HG03558 (cell line): ENCODE measurements at regions not wholly inside any gene's neighbourhood (a gene's known extent, or its start where the extent isn't known, plus 50 kb on each side); places are given as distances from the start of the nearest gene placed in this dataset.

Experiments
- ATAC-seq: cut with Tn5 transposase; IDR thresholded peaks from one replicate; pipeline ENCODE4 v1.9.1; 2021; ENCODE audit warnings: moderate number of reproducible peaks; ENCODE audit not compliant: unreplicated experiment; ENCODE audit errors: extremely low read depth

- no peak for ATAC-seq
These were observed 121.3 kb upstream of the HABP2 start for GRCh38 chr10:113431398-113432160.

DNA sequence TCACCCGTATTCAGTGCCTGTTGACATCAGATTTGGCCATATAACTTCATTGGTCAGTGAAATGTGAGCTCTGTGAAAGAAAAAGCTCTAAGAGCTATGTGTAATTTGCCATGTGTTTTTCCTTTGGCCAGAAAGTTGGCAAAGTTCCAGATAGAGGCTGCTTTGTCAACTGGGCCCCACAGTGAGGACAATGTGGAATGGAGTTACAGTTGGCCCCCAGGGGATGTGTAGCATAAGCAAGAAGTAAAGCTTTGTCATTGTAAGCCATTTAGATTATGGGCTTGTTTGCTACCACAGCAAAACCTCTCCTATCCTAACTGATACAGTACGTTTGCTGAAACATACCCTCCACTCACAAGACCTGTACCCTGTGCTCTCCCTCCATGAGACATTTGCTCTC is 119.1 kb upstream of the HABP2 start:
- no peak for ATAC-seq

DNA sequence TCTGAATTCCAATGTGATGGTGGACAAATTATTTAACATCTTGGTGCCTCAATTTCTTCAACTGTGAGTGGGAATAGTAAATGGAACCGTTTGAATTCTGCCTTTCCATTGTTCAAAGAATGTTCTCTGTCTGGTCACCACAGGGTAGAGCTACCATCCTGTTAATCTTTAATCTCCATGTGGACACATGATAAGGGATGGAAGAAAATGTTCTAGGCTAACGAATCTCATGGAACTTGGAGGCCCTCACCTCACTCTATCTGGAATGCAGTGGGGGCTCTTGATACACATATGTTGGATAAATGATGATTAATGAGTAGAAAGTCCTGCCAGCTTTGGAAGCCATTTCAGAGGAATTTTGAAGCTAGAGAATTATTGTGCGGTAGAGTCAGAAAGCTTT is 118.5 kb upstream of the HABP2 start:
- no peak for ATAC-seq

DNA sequence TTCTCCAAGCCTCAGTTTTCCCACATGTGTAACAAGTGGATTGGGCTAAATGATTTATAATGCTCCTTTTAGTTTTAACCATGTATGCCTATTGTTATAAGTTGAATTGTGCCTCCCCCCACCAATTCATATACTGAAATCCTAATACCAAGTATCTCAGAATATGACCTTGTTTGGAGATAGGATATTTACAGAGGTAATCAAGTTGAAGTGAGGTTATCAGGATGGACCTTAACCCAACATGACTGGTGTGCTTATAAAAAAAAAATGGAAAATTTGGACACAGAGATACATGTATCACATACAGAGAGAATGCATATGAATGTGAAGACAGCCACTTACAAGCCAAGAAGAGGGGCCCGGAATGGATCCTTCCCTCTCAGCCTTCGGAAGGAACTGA is 117.9 kb upstream of the HABP2 start:
- ATAC-seq: no peak

DNA sequence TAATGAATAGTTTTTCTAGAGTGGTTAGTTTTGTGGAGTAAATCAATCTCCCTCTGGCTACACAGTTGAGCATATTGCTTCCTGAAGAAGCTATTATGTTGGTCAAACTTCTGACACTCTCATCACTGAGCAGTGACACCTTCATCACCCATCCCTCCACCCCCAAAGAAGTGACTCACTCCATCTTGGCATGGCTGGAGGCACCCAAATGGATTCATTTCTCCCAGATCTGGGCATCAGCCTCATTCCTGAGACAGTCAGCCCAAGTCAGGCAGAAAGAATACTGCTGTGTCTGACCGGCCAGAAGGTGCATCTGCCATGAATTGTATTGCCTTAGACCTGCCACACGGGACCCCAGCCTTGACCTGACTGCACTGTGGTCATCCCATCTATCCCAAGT is 117.0 kb upstream of the HABP2 start:
- ATAC-seq: no peak

DNA sequence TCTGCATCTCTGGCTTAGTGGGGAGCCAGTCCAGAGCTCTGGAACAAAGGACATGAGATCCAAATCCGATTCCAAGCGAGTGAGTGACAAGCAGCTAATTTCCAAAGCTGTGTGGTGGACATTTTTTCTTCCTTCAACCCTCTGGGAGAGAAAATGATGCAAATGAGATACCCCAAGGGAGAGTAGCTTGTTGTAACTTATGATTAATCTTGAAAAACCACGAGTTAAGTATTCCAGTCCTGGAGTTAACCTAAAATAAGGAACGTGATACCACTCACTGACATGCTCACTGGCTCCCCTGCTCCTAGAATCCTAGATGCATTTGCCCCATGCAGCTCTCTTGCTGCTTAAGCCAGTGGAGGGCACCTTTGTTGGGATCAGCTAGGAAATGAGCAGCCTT is 116.0 kb upstream of the HABP2 start:
- no peak for ATAC-seq

DNA sequence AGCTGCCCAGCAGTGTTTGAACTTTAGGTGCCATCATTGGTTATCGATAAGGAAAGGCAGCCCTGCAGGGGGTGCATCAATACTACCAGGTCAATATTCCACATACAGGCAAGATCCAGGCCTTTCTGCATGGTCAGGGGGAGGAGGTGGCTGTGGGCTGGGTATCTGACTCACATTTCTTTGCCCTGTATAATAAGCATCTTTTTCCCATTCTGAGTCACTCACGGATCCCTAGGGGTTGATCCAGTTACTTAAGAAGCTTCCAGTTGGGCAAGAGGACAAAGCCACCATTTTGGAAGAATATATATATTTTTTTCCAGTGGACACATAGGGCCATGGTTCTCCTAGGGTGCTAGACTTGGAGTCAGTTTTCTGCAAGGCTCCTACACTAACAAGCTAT is 114.2 kb upstream of the HABP2 start:
- ATAC-seq: no peak

DNA sequence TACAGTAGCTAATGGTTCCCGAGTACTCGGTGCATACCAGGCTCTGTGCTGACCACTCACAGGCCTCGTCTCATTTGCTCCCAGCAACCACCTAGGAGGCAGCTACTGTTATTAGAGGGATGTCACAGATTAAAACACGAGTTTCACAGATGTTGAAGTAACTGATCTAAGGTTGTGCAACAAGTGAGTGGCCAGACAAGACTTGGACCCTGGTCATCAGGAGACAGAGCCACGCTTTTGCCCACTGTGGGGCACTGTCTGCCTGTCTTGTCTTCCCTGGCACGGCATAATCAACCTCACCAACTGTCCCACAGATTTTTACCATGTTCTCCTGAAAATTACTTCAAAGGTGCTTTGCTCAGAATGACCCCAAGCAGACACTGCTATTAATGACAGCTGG is 111.6 kb upstream of the HABP2 start:
- no peak for ATAC-seq

DNA sequence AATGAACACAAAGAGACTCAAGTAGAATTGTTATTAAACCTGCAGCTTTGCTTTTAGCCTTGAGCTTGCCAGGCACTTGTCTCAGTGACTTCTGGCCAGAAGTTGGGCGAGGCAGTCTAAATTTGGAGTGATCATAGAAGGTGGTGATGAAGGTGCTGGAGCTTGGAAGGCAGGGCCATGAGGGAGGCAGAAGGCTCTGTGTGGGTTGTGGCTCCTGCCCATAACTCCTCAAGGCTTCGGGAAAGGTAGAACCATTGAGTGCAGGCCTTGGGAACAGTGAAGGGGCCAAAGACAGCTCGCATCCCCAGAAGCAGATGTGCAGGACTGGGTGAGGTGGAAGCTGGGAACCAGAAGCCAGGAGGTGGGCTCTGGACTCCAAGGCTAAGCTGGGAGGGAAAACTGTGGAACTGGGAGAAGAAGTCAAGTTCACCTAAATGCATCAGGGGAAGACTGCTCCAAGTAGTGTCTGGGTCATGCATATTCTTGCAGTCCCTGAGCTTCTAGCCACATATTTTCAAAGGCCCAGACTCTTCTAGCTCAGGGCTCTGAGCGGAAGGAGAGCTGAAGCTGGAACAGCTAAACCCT is 111.1 kb upstream of the HABP2 start:
- no peak for ATAC-seq

DNA sequence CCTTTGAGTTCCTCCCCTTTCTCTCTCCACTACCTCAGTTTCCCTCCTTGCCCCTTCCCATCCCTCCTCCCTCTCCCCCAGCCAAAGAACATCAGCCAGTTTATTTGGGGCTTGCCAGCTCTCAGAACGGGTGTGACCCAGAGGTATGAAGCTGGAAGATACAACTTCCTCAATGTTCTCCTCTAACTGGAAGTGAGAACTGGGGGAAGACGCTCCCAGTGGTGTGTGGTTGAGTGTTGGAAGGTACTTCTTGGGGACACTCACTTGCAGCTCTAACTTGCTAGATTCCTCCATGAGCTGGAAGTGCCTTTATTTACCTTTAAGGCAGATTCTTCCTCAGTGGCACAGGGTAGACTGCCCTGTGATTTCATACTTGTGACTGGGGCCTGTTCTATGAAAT is 110.5 kb upstream of the HABP2 start:
- no peak for ATAC-seq

DNA sequence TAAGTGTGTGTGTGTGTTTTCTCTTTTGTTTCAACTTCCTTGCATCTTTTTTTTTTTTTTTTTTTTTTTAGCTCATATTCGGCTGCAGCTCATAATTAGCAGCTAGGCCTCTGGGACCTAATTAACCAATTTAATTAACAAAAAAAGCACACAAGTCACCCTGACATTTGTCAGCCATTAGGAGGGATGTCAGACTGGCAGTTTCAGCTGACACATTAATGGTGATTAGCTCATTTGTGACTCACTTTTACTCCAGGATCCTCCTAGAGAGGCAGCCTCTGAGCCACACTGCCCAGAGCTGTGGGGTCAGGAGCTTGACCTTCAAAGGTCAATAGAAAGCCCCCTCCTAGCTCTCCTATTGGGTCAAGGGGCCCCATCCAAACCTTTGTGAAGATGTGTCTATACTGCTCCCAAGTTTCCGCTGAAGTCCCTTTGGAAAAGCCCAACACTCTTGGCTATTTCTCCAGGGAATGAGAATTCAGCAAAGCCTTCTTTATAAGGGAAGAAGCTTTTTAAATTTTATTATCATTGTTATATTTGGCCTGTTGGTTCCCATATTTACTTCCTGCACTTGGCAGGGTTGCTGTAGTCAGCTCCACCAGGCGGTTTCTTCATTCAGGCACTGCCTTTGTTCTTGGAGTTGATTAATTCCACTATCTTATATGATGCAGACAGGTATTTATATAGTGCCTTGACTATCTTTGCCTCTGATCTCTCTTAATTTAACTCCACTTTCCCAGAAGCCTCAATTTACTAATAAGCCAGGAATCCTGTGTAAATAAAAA is 109.5 kb upstream of the HABP2 start:
- no peak for ATAC-seq

- ATAC-seq: no peak
These were observed 108.0 kb upstream of the HABP2 start for GRCh38 chr10:113444766-113445365.

DNA sequence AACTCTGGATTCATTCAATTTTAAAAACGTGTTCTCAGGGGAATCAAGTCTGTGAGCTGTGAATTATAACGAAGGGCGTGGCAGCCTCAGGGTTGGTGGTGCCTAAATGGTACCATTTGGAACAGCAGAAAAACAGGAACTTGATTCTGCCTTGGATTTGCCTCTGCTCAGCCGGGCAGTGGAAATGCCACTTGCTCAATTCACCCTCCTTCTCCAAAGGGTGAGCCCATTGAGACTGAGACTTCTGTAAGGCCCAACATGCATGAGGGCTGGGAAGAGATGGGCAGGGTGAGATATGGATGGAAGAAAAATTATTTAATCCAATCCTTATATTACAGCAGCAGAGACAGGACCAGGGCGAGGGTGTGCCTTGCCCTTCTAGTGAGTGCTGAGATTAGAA is 107.1 kb upstream of the HABP2 start:
- no peak for ATAC-seq

DNA sequence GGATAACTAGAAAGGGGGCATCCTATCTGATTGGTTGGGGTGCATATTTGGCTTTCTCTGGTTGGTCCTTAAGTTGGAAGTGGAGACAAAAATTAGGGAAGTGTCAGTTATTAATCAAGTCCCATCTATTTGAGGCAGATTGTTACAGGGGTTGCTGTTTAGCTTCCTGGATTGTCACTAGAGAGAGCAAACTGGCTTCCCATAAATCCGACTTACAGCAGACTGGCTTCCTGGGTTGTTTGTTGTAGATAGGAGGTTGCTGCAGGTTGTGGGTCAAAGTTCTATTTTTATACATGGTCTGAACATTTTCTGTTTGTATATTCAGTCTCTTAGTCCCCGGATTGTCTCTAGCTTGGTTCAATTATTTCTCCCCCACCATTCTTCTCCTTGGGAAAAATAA is 106.1 kb upstream of the HABP2 start:
- no peak for ATAC-seq

DNA sequence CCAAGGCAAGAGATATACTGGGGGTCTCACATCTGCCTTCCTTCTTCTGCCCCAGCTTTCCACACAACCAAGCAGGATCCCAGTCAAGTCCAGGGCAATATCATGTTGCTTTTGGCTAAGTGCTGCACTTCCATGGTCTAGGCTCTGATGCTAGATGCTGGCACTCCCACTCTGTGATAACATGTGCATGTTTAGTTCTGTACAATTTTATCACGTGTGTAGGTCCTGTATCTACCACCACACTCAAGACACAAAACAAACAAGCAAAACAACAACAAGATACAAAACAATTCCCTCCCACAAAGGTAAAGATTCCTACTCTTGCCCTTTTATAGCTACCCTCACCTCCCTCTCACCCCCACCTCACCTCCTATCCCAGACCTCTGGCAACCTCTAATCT is 105.6 kb upstream of the HABP2 start:
- no peak for ATAC-seq

DNA sequence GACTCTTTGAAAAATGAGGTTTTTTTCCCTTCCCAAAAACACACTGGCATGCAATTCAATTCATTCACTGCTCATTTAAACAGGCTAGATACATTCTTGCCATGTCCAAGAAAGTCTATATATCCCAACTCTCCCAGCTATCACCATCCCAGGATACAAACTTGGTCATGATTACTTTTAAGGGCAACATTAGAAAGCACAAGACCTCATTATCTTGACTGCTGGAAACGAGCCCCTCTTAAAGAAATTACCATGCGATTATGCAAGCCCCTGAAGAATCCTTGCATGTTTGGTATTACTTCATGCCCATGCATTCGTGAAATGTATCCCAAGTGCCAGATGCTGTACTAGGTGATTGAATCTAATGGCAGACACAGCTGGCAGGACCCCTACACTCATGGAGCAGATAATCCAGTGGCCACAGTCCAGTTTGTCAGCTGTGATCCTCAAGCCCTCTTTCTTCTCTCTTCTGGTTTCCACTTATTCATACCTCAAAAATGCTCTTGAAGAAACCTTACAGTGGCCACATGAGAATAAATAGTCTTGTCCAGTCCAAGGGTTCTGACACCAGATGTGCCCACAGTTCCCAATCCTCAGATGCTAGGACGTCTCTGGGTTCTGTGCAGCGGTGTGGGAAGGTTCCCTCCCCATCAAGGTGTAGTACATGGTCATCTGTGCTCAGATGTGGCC is 103.7 kb upstream of the HABP2 start:
- ATAC-seq: no peak

DNA sequence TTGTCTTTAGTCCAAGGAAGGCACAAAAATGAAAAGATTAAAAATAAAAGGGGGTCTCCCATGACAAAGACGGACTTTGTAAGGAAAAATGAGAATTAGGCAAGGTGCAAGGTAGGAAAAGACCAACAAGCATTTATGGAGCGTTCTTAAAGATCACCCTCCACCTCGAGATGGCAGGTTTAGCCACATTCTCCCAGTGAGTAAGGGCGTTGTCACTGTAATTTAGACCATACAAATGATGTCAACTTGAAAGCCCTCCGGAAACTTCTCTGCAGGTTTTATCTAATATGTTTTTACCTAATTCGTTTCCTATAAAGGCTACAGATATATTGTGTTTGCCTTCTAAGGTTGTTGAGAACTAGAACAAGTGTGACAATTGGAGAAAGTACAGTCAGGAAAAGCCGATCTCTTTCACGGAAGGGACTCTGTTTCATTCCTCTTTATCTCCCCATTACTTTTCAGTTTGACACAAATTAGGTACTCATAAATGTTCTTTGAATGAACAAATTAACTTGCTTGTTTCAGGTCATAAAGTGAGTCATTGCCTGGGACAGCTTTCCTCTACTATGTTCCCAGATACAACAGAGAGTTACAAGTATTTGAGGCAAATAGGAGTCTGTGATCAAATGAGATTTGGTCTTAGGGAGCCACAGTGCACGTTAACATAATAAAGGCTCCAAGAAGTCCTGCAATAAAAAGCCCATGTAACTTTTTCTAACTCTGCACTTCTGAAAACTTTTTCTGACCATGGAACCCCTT is 102.6 kb upstream of the HABP2 start:
- no peak for ATAC-seq

DNA sequence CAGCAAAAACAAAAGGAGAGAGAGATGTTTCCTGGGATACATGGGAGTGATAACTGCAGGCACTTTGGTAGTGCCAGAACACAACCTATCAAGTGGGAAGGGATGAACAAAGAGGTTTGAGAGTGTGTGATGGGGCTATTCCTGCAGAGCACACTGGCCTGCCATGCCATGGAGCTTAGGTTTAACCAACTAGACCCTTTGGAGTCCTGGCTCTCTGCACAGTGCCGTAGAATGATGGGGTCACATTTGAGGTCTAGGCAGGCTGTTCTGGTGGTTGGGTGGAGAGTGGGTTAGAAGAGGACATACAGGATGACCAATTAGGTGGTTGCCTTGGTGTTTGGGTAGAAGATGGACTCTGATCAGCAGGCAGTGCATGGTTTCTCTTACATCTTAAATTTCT is 101.9 kb upstream of the HABP2 start:
- ATAC-seq: no peak

DNA sequence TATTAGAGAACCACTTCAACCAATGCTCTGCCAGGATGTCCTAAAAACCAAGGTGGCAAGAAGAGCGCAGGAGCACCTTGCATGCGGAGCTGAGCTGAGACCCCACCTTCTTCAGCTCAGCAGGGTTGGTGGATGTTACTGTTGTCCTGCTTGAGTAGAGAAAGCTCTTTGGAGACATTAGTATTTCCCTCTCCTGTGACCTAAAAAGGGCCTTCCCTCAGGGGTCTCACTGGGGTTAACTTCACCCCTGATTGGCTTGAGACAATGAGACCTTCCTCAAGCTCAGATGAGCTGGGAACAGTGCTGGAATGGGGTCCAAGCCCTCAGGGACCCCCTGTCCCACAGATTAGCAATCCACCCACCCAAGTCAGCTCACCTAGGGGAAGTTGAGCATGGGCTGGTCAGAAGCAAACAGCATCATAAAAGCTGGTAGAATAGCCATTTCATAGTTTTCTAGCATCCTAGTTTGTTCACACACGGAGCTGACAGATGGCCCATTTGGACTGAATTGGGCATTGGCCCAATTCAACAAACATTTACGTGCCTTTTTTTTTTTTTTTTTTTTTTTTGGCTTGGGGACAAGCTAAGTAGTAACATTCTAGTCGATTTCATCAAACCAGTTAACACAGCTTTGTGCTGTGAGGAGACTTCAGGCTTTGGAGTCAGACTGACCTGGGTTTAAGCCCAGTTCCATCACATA is 100.6 kb upstream of the HABP2 start:
- ATAC-seq: no peak
